Osteocyte (in vitro differentiated cells): ENCODE measurements at regions not wholly inside any gene's neighbourhood (a gene's known extent, or its start where the extent isn't known, plus 50 kb on each side); places are given as distances from the start of the nearest gene placed in this dataset.

Experiments used
- DNase-seq: peaks from one replicate; pipeline ENCODE4 v3.0.0; 2021; ENCODE audit warnings: mixed read lengths; ENCODE audit not compliant: unreplicated experiment; ENCODE audit errors: extremely low spot score
- H3K27ac Mint-ChIP-seq: one replicate; pipeline ENCODE4 v1.8.0; 2021; ENCODE audit warnings: mild to moderate bottlenecking, mixed read lengths; ENCODE audit not compliant: unreplicated experiment
- H3K27me3 Mint-ChIP-seq: one replicate; pipeline ENCODE4 v1.8.0; 2021; ENCODE audit warnings: mixed read lengths; ENCODE audit not compliant: unreplicated experiment
- H3K36me3 Mint-ChIP-seq: one replicate; pipeline ENCODE4 v1.8.0; 2021; ENCODE audit warnings: mixed read lengths; ENCODE audit not compliant: unreplicated experiment
- H3K4me1 Mint-ChIP-seq: one replicate; pipeline ENCODE4 v1.8.0; 2021; ENCODE audit warnings: mixed read lengths; ENCODE audit not compliant: unreplicated experiment
- H3K4me3 Mint-ChIP-seq: one replicate; pipeline ENCODE4 v1.8.0; 2021; ENCODE audit warnings: mild to moderate bottlenecking, moderate library complexity, mixed read lengths; ENCODE audit not compliant: unreplicated experiment
- H3K9me3 Mint-ChIP-seq: one replicate; pipeline ENCODE4 v1.8.0; 2021; ENCODE audit warnings: mixed read lengths; ENCODE audit not compliant: unreplicated experiment
- TF ChIP-seq, protein P1 (sequence below): fragments of 200-600 bp; sonication (generic); IDR thresholded peaks from 2 replicates; pipeline ENCODE4 v1.5.0; 2021; ENCODE audit warnings: antibody characterized with exemption, mild to moderate bottlenecking, moderate library complexity

DNA sequence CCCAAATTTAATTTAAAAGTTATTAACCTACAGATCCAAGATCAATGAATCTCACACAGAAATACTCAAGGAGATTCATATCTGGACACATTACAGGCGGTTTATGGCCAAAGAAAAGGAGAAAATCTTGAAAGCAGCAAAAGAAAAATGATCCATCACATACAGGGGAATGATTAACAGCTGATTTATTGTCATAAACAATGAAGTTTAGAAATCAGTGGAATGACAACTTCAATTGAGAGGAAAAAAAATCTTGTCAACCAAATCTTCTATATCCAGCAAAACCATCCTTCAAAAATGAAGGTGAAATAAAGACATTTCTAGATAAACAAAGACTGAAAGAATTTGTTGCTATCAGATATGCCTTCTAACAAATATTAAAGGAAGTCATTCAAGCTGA is 156.2 kb upstream of the SEMA6D start:
- Mint-ChIP-seq H3K9me3 (peaks cover 17% of the 10 kb centered on the region), H3K4me3 (no peak overlapping the region), H3K36me3 (no peaks in the 10 kb centered on the region), H3K27me3 (no peaks in the 10 kb centered on the region), H3K4me1 (no peaks in the 10 kb centered on the region), H3K27ac (no peak overlapping the region)
- no peak for DNase-seq
- TF ChIP-seq, protein P1, sequence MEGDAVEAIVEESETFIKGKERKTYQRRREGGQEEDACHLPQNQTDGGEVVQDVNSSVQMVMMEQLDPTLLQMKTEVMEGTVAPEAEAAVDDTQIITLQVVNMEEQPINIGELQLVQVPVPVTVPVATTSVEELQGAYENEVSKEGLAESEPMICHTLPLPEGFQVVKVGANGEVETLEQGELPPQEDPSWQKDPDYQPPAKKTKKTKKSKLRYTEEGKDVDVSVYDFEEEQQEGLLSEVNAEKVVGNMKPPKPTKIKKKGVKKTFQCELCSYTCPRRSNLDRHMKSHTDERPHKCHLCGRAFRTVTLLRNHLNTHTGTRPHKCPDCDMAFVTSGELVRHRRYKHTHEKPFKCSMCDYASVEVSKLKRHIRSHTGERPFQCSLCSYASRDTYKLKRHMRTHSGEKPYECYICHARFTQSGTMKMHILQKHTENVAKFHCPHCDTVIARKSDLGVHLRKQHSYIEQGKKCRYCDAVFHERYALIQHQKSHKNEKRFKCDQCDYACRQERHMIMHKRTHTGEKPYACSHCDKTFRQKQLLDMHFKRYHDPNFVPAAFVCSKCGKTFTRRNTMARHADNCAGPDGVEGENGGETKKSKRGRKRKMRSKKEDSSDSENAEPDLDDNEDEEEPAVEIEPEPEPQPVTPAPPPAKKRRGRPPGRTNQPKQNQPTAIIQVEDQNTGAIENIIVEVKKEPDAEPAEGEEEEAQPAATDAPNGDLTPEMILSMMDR = no peak

DNA sequence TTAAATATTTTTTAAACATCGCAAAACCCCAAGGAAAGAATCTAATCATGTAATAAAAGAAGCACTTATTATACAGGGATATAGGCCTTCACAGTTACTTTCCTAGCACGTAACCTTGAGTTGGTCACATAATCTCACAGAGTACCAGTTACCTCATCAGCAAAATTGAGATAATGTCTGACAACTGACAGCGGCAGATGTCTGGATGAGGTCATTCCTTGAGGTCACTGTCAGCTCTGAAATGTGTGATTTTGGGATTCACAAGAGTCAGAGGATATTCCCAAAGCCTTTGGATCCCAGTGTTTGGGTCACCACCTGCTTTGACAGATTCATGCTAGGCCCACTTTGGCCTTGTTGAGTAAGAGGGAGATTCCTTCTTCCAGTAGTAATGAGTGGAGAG is 151.4 kb upstream of the SEMA6D start:
- Mint-ChIP-seq H3K4me1 (peaks cover 3% of the 10 kb centered on the region), H3K27me3 (no peaks in the 10 kb centered on the region), H3K9me3 (peaks cover 3% of the 10 kb centered on the region), H3K36me3 (no peaks in the 10 kb centered on the region), H3K27ac (no peak overlapping the region), H3K4me3 (no peak overlapping the region)
- TF ChIP-seq, protein P1 = no peak
- DNase-seq = no peak

DNA sequence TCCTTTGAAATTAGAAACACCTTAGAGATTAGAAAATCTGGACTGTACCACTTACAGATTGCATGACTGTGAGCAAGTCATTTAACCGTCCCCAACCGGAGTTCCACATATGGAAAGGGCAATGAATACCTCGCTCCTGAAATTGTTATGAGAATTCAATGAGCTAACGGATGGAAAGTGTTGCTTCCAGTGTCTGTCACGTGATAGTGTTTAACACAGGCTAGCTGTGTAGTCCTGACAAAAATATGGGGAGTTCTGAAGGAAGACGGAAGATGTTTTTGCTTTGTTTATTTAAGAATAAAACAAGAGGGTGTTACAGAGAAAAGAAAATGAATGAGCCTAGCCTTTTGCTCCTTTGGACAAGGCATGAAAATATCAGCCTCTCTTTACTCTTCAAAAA is 150.7 kb upstream of the SEMA6D start:
- no peaks in the 10 kb centered on the region for H3K27me3 Mint-ChIP-seq
- H3K9me3 Mint-ChIP-seq = no peaks in the 10 kb centered on the region
- H3K4me1 Mint-ChIP-seq = peaks cover 7% of the 10 kb centered on the region
- TF ChIP-seq, protein P1 = no peak
- no peak for DNase-seq
- H3K27ac Mint-ChIP-seq = no peak overlapping the region
- no peaks in the 10 kb centered on the region for H3K36me3 Mint-ChIP-seq
- H3K4me3 Mint-ChIP-seq = no peak overlapping the region

DNA sequence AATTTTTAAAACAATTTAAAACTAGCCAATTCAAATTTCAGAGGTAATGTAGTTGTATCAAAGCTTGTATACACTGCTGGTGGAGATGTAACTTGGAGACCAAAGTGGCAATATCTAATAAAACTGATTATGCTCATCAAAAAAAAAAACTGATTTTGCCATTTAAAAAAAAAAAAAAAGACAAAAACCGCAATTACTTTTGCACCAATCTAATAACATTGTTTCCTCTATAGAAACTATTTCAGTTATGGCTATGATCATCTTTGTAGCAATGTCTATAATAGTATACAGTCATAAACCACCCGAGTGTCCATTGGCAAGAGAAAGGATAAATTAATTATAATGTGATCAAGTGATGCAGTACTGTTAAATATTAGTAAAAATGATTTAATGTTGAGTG is 149.3 kb upstream of the SEMA6D start:
- DNase-seq = no peak
- Mint-ChIP-seq H3K9me3 (no peaks in the 10 kb centered on the region), H3K27me3 (no peaks in the 10 kb centered on the region), H3K4me1 (peaks cover 7% of the 10 kb centered on the region), H3K4me3 (no peak overlapping the region), H3K36me3 (no peaks in the 10 kb centered on the region), H3K27ac (no peak overlapping the region)
- TF ChIP-seq, protein P1 = no peak

DNA sequence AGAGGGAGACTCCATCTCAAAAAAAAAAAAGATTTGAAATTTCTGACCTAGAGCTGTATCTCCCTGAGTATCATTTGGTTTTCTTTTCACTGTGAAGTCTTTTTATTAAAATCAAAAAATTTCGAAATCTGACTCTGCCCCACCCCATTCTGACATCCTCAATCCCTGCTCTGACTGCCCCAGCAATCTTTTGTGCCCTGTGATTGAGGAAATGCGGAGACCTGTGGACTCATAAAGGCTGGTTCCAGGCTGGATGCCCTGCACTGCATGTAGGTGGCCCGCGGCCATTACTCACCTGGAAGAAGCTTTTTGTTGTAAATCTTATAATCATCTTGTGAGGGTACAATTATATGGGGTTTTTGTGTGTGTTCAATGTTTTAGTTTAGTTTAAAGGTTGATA is 147.3 kb upstream of the SEMA6D start:
- H3K4me3 Mint-ChIP-seq = no peak overlapping the region
- TF ChIP-seq, protein P1 = no peak
- H3K9me3 Mint-ChIP-seq = no peaks in the 10 kb centered on the region
- H3K27ac Mint-ChIP-seq = no peak overlapping the region
- no peaks in the 10 kb centered on the region for H3K36me3 Mint-ChIP-seq
- H3K4me1 Mint-ChIP-seq = peaks cover 11% of the 10 kb centered on the region
- peaks cover 5% of the 10 kb centered on the region for H3K27me3 Mint-ChIP-seq
- no peak for DNase-seq
